Panc1 (cell line): ENCODE measurements at regions not wholly inside any gene's neighbourhood (a gene's known extent, or its start where the extent isn't known, plus 50 kb on each side); places are given as distances from the start of the nearest gene placed in this dataset.

Experiments
- ATAC-seq: fragments of 200-7000 bp; cut with Tn5 transposase; 2 replicates; pipeline ENCODE4 v1.9.1; 2020; ENCODE audit warnings: mild to moderate bottlenecking, moderate library complexity
- BruUV-seq: library from RNA; stranded (reverse); fragments of 400-500 nt; replicated peaks from 2 replicates; lab custom pipeline; 2021; lab: Mats Ljungman, UMichigan
- CTCF ChIA-PET: fragments of 300-600 bp; sonication (Branson Sonifier 250); formaldehyde crosslinking; loops from one replicate; lab custom pipeline; 2022; ENCODE audit warnings: antibody characterized with exemption; lab: Charles Lee
- POLR2A ChIA-PET: fragments of 300-600 bp; sonication (Branson Sonifier 250); formaldehyde crosslinking; loops from one replicate; lab custom pipeline; 2022; ENCODE audit warnings: antibody characterized with exemption; lab: Charles Lee
- DNase-seq: peaks from one replicate; pipeline ENCODE4 v3.0.0-alpha.2; 2010; ENCODE audit warnings: low read depth, low spot score
- H3K27ac ChIP-seq: 2 replicates; pipeline ENCODE4 v1.5.1; 2011; ENCODE audit warnings: mild to moderate bottlenecking, low read length, inconsistent platforms
- H3K27me3 ChIP-seq: fragments of 200-500 bp; sonication (Bioruptor generic); 2 replicates; pipeline ENCODE4 v1.6.0; 2014; ENCODE audit warnings: low read length, inconsistent platforms; ENCODE audit not compliant: control insufficient read depth, insufficient read depth
- H3K36me3 ChIP-seq: fragments of 200-500 bp; sonication (Bioruptor generic); 2 replicates; pipeline ENCODE4 v1.5.1; 2014; ENCODE audit warnings: inconsistent platforms, mild to moderate bottlenecking, low read length, moderate library complexity; ENCODE audit not compliant: control insufficient read depth, insufficient read depth
- H3K4me1 ChIP-seq: 2 replicates; pipeline ENCODE4 v1.5.1; 2011; ENCODE audit warnings: inconsistent platforms, mild to moderate bottlenecking, low read length, moderate library complexity; ENCODE audit not compliant: control insufficient read depth, insufficient read depth
- H3K4me3 ChIP-seq, 2 experiments: 2 replicates each; pipeline ENCODE4 v1.5.1; 2011 to 2012; ENCODE audit warnings: low read depth in 2 of 2, low read length in 2 of 2, mild to moderate bottlenecking in 2 of 2, inconsistent platforms in 1 of 2, moderate library complexity in 1 of 2
- H3K9me3 ChIP-seq: fragments of 200-500 bp; sonication (Bioruptor generic); 2 replicates; pipeline ENCODE4 v1.5.1; 2014; ENCODE audit warnings: low read depth, mild to moderate bottlenecking, inconsistent platforms, low read length, moderate library complexity; ENCODE audit not compliant: control insufficient read depth, insufficient read depth
- CTCF ChIP-seq: fragments of 450-650 bp; IDR thresholded peaks from 2 replicates; pipeline ENCODE4 v1.5.1; 2017; ENCODE audit warnings: mild to moderate bottlenecking
- POLR2AphosphoS5 ChIP-seq: IDR thresholded peaks from 2 replicates; pipeline ENCODE4 v1.6.1; 2012; ENCODE audit warnings: mild to moderate bottlenecking, low read depth, low read length, moderate library complexity
- REST ChIP-seq, 2 experiments: IDR thresholded peaks; 2 replicates each; pipeline ENCODE4 v1.6.1; 2011 to 2012; ENCODE audit warnings: low read depth in 2 of 2, control low read depth in 1 of 2, low read length in 1 of 2, mild to moderate bottlenecking in 1 of 2, moderate library complexity in 1 of 2; ENCODE audit not compliant: insufficient read depth in 1 of 2
- SIN3A ChIP-seq: IDR thresholded peaks from 2 replicates; pipeline ENCODE4 v1.6.1; 2012; ENCODE audit warnings: low read depth, mild to moderate bottlenecking, low read length, moderate library complexity, borderline replicate concordance; ENCODE audit not compliant: insufficient read depth
- TCF7L2 ChIP-seq: IDR thresholded peaks from 2 replicates; pipeline ENCODE4 v1.6.1; 2011; ENCODE audit warnings: mild to moderate bottlenecking, low read depth, low read length, inconsistent platforms
- in situ Hi-C: cut with HindIII; loops from 2 replicates; pipeline ENCODE4 v1.10.0; 2016; ENCODE audit warnings: low sequenced_read_pairs, low pct_unique_long_range_greater_than_20kb
- intact Hi-C: fragments of 100-400 bp; cut with micrococcal nuclease; formaldehyde crosslinking; loops from one replicate; pipeline ENCODE4 v1.10.0; 2022; ENCODE audit not compliant: unreplicated experiment

GRCh38 chr6:74587386-74587785, 618.5 kb downstream of the COL12A1 start:
- Histone ChIP-seq H3K27me3 (no peaks in the 10 kb centered on the region), H3K36me3 (no peaks in the 10 kb centered on the region), H3K27ac (no peak overlapping the region), H3K4me3 (no peak overlapping the region), H3K9me3 (no peaks in the 10 kb centered on the region), H3K4me1 (no peaks in the 10 kb centered on the region)
- in situ Hi-C loops (no loop called here), intact Hi-C loops (no loop called here)
- no peak for DNase-seq
- no peak for TF ChIP-seq POLR2AphosphoS5
- TF ChIP-seq CTCF, result no peak
- no peak for TF ChIP-seq TCF7L2
- no peak for TF ChIP-seq REST (IDR thresholded peaks at IDR 0.05; ENCODE audit: insufficient read depth in 1 of 2, low read depth in 2 of 2, low read length in 1 of 2)
- TF ChIP-seq SIN3A, result no peak
- ChIA-PET CTCF (no interaction called here), POLR2A (no interaction called here)
- no TSS peak for BruUV-seq
- ATAC-seq, result no peak

GRCh38 chr6:74585753-74586152, 620.1 kb downstream of the COL12A1 start:
- ATAC-seq, result no peak
- Histone ChIP-seq H3K27me3 (no peaks in the 10 kb centered on the region), H3K27ac (no peak overlapping the region), H3K4me3 (no peak overlapping the region), H3K4me1 (no peaks in the 10 kb centered on the region), H3K36me3 (no peaks in the 10 kb centered on the region), H3K9me3 (no peaks in the 10 kb centered on the region)
- POLR2A ChIA-PET, result no interaction called here
- TF ChIP-seq REST (IDR thresholded peaks at IDR 0.05; ENCODE audit: insufficient read depth in 1 of 2, low read depth in 2 of 2, low read length in 1 of 2) (no peak), CTCF (no peak), POLR2AphosphoS5 (no peak), TCF7L2 (no peak), SIN3A (no peak)
- CTCF ChIA-PET, result no interaction called here
- no peak for DNase-seq
- in situ Hi-C loops, result no loop called here
- intact Hi-C loops, result no loop called here
- no TSS peak for BruUV-seq
